GM18517 (cell line): ENCODE measurements at regions not wholly inside any gene's neighbourhood (a gene's known extent, or its start where the extent isn't known, plus 50 kb on each side); places are given as distances from the start of the nearest gene placed in this dataset.

Experiments
- ATAC-seq: cut with Tn5 transposase; IDR thresholded peaks from one replicate; pipeline ENCODE4 v1.9.1; 2021; ENCODE audit warnings: mild to moderate bottlenecking, moderate library complexity; ENCODE audit not compliant: unreplicated experiment

DNA sequence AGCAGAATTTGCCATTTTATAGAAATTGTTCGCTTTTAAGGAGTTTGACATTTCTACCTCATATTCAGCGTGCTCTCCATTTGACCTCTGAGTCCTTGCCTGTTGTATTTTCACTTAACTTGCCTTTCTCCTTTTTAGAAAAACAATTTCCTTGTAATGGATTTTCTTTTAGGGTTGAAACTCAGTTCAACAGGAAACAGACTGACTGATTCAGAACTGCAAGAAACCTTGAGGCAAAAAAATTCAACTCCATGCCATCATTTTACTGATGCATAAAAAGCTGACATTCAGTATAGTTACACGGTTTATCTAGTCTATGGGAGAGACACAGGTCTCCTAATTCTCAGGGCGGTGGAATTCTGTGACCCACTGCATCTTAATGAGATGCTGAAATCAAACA is 59.8 kb downstream of the MRPS30 start:
- no peak for ATAC-seq

DNA sequence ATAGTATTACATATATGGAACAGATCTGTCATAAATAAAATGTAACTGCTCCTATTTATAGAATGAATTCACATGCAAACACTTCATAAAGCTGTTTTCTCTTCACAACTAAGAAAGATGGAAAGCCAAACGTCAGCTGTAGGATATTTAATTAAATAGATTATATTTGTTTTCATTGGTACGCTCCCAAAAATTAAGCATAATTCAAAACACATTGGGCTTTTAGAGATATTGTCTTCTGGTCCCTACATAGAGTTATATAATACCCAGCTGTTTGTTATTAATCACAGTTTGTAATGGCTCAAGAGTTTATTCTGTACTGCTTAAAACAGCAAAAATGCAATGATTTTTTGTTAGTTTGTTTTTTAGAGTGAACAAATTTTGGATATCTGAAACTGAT is 61.2 kb downstream of the MRPS30 start:
- no peak for ATAC-seq

DNA sequence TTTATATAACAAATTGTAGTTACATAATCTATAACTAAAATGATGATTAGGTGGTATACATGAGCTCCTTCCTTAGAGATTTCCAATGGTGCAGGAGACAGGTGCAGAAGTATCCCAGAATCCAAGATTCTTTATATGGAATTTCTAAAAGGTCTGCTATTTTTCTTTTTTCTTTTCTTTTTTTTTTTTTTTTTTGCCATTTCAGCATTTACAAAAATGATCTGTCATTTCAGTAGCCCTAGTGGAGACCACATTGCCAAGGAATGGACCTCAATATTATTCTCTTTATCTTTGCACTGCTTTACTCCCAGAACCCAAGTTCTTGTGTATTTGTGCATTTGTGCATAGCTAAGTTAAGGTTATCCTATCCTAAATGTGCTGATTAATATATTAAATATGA is 61.7 kb downstream of the MRPS30 start:
- no peak for ATAC-seq

DNA sequence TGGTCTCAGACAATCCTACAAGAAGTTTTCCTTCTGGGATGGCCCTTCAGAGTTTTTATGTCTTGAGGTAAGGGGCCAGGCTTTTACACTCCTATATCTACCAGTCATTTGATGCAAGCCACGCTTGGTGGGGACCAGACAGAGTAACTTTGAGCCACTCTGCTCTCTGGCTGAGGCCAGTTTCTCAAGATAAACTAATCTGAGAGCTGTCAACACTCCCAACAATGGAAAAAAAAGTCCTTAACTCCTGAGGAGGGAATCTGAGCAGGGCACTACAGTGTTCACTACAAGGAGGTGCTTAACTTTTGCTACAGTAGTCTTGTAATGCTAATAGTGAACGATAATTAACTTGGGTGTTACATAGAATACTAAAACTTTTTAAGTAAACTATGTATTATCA is 62.7 kb downstream of the MRPS30 start:
- ATAC-seq = no peak

DNA sequence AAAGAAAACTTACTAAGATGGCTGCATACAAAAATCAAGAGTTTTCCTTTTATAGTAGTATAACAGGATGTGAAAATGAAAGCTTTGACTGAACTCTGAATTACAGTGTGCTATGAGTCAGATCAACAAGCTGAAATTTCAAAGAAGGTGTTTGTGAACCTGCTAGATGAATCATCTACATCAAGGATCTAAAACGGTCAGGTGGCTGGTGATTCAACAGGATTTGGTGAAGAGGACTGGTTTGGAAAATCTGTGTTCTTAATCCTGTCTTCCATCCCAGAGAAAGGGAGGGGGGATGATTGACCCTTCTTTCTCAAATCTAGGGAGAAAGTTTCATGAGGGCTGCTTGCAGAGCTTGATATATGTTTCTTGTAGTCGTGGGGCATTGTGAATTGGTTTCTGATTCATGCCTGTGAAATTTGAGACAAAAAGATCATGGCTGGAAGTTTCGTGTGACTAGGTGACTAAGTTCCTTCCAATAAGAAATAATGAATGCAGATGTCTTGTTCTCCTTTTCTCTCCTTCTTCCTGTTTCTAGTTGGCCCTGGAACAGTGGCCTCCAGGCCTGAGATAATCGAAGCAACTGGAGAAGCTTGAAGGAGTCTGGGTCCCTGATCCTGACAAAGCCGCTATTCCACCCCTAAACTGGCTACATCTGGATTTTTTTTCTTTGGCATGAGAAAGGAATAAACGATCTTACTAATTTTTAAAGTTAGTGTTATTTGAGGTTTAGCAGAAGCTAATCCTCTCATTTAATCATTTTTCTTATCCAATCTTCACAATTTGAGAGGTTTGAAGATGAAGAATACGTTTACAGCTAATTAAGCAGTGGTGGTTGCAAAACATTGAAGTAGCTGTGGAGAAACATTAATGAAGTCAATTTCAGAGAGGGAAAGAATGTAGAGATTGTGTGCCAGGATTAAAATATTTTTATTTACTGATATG is 67.2 kb downstream of the MRPS30 start:
- ATAC-seq = peak; percentile 100

DNA sequence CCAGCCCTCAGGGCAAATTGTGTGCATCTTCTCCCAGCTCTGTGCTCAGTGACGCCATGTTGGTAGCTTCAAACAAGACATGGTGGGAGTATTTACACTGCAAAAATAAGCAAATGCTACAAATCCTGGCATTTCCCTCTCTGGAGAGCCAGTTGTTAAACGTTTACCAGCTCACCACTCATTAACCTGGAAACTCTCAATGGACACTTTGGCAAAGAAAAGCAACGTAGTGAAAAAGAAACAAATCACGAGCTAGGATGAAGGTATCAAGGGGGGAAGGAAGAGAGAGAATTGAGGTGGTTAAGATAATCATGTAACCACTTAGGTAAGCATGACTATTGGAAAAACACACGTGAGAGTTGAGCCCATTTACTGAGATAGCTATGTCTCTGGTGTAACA is 72.5 kb downstream of the MRPS30 start:
- ATAC-seq = no peak

DNA sequence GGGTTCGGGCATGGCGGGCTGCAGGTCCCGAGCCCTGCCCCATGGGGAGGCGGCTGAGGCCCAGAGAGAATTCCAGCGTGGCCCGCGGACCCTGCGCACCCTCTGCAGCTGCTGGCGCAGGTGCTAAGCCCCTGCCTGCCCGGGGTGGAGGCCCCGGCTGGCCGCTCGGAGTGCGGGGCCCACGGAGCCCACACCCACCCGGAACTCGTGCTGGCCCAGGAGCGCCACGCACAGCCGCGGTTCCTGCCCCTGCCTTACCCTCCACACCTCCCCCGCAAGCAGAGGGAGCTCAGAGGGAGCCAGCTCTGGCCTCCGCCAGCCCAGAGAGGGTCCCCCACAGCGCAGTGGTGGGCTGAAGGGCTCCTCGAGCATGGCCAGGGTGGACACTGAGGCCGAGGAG is 75.3 kb downstream of the MRPS30 start:
- no peak for ATAC-seq

DNA sequence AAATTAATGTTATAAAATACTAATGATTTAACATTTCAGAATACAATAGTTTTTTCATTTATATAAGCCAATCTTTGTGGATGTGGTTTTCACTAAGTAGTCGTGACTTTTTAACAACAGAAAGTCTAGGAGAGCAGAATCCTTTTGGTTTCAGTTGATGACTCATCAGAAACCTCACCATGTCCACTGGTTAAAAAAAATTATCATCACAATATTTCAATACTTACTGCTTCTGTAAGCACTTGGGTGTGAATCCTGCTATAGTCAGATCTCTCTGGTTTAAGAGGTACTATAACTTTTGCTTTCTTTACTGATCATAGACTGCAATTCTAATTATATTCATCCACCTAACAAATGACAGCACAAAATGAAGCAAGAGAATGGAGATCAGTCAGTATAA is 77.2 kb downstream of the MRPS30 start:
- peak; percentile 93 for ATAC-seq

DNA sequence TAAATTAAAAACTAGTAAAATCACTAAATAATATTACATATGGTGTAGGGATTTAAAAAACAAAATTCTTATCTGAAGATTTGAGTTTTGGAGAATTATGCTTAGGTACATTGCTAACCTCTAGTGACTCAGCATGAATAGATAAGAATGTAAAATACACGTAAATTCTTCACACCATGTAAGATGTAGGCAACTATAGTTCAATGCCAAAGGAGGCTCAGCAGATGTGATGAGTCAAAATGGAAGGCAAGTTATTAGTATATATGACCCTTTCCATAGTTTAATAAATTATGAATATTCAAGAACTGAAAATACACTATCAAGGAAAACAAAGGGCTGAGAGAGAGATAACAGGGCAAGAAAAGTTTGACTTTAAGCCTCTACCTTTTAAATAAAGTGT is 79.0 kb downstream of the MRPS30 start:
- peak; percentile 70 for ATAC-seq

DNA sequence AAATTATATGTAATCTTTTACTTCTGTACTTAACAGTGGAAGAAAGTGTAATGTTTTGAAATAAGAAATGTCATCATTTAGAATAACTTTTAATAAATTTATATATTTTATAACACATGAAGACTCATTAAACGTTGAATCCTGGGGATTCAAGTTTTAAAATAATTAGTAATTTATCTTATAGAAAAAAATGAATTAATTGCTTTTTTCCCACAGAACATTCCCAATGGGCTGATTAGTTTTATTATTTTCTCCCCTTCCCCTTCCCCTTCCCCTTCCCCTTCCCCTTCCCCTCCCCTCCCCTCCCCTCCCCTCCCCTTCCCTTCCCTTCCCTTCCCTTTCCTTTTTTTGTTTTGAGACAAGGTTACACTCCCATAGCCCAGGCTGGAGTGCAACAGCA is 79.7 kb downstream of the MRPS30 start:
- ATAC-seq = no peak

DNA sequence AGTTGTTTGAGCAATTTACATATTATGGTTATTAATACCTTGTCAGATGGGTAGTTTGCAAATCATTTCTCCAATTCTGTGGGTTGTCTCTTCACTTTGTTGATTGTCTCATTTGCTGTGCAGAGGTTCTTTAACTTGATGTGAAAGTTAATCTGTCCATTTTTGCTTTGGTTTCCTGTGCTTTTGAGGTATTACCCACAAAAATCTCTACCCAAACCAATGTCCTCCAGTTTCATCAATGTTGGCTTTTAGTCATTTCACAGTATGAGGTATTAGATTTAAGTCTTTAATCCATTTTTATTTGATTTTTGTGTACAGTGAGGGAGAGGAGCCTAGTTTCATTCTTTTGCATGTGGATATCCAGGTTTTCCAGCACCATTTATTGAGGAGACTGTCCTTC is 82.4 kb downstream of the MRPS30 start:
- no peak for ATAC-seq

DNA sequence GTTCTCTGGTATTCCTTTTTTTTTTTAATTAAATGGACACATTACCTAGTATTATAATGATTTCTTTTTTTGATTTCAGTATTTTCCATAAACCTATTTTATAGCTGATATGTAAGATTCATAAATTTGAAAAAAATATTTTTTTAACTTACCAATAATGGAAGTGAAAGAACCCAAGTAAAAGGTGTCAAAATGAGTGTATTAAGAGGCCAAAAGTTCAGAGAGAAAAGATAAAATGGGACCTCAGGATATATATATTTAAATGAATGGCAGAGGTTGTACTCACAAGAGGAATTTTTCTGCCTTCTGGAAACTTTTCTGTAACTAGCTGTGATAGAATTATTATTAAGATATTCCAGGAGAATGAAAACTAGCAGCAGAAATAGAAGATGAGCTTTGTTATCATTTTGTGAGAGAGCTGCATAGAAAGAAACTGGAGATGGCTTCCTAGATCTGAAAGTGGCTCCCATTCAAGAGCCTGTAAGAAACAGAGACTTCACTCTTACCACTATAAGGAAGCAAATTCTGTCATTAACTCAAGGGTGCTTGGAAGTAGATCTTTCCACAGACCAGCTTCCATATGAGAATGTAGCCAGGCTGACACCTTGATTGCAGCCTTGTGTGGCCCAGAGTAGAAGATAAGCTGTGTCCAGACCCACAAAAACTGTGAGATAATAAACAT is 91.7 kb downstream of the MRPS30 start:
- peak; percentile 61 for ATAC-seq

DNA sequence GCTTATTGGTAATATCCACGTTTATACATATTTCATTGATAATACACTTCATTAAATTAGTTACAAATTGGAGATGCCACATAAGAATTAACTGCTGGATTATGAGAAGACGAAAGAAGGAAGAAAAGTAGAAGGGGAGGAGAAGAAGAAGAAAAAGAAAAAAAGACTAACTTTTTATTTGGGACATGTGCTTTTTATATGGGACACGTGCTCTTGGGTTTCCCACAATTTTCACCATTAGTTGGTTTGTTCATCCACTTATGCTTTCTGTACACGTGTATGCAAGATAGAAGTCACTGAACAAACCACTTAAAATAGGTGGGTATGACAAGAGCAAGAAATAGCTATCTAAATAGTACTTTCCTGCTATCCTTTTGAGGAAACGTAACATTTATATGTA is 98.6 kb downstream of the MRPS30 start:
- no peak for ATAC-seq

DNA sequence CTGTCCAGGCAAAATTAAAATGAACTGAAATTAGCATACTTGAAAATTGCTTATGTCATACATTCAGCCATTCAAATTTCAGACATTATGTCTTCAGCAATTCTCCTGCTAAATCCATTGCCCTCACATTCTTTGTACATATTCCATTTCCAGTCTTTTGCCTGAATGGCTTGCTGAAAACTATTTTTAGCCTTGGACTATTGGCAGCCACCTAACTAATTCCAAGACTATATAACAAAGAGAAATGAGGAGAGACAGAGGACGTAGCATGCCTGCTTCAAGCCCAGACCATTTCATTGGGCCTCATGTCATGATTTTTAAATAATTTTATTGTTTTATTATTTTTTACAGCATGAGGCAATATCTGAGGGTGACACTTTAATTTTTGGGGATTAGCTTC is 100.3 kb downstream of the MRPS30 start:
- no peak for ATAC-seq

DNA sequence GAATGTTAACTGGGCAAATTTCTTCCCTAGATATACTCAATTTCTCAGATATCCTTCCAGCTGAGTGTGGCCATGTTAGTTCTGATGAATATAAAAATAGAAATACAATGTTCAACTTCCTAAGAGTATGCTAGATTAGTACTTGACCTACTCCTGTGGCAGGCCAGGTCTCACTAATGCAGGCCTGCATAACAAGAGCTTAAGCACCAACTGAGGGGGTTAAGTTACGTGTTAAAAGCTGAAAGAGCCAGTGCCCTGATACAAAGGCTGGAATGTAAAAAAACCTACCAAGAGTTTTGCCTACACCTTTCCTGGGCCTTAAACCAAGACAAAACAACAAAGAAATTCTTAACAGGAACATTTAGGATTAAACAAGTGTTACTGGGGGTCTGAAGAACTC is 102.8 kb downstream of the MRPS30 start:
- ATAC-seq = no peak

DNA sequence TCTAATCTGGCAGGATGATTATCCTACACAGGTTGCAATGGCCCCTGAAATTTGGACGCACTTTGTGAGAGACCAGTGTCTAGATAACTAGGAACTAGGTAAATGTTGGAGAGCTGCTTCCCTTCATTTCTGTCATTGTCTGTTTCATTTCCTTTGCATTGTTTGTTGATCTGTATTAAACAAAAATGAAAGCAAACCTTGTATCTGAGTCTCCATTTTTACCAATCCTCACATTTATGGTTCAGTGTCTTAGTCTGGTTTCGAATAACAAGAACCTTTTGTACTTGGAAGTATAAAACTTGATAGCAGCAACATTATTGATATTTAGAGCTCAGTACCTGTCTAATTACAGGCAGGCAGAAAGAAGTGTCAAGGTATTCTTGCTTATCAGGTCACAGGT is 105.5 kb downstream of the MRPS30 start:
- no peak for ATAC-seq

DNA sequence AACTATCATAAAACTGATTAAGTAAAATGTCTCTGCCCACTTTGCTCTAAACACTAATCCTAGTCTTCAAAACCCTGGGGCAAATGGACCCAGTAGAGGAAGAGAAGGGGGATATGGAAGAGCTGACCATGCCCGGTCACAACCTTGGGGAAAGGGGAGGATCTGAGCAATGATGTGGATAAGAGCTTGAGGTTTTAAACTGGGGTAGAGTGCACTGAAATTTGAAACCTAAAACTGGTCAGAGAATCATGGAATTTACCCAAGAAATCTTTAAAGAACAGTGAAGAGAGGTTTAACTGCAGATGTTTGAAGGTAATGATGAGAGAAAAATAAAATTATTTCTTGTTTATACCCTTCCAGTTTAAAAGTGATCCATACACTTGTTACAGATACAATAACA is 110.8 kb downstream of the MRPS30 start:
- no peak for ATAC-seq

DNA sequence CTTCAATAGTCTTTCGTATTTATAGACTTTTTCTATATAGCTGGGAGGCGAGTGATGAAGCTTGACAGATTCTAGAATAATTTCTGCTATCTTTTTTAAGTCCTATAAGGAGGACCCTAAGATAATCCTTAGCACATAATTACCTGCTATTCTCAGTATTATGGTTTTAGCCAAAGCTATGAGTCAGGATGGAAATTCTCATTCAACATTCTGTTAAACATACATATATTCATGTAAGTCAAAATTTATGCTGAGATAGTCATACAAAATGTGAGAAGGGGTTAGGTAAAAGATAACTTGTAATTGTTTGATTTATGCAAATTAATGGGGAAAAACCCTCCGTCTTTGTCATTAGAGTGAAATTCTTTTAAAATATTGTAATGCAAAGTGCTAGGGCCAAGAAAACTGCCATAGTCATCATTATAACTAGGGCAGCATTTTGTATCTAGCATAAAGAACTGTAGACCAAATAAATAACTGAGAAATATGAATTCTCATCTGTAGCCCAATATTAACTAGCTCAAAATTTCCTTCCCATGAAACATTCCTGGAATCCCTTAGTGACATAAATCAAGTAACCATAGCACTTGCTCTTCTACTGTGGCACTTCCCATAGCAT is 118.5 kb downstream of the MRPS30 start:
- ATAC-seq = no peak

DNA sequence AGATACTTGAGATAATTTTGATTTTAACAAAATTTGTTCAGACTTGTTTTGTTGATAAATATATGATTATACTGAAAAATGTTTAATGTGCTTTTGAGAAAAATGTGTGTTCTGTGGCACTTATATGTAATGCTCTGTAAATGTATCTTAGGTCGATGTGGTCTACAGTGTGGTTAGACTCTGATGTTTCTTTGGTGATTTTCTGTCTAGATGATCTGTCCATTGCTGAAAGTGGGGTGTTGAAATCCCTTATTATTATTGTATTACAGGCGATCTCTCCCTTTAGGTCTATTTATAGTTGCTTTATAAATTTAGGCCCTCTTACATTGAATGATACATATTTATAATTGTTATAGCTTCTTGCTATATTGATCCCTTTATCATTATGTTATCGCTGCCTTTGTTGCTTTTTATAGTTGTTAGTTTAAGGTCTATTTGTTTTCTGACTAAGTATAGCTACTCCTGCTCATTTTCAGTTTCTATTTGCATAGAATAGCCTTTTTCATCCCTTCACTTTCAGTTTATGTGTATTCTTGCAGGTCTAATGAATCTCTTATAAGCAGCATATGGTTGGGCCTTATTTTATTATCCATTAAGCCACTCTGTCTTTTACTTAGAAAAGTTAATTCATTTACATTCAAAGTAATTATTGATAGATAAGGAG is 124.3 kb downstream of the MRPS30 start:
- ATAC-seq = peak; percentile 99

DNA sequence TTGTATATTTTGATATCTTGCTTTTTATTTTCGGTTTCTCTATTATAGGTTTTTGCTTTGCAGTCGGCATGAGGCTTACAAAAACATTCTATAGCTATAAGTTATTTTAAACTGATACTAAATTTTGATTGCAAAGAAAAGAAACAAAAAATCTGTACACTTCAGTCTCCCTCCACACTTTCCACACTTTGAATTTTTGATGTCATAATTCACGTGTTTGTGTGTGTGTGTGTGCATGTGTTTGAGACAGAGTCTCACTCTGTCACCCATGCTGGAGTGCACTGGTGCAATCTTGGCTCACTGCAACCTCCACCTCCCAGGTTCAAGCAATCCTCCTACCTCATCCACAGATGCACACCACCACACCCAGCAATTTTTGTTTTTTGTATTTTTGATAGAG is 124.9 kb downstream of the MRPS30 start:
- peak; percentile 37 for ATAC-seq

DNA sequence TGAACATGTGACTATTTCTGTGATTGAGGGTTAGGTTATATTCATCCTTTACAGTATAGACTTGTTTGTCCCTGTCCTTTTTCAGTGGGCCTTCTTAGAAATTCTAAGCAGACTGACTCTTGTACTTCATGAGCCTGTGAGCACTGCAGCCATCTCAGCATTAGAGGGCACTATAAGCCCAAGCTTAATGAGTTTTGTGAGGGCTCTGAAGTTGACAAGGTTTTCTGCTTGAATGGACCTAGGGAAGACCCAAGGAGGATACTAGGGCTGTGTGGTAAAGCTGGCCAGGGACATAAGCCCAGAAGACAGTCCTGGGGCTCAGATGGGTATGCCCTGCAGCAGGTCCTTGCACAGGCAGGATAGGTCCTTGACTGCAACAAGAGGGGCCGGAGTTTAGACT is 126.5 kb downstream of the MRPS30 start:
- ATAC-seq = no peak
